ENCODE measurements at regions not wholly inside any gene's neighbourhood (a gene's known extent, or its start where the extent isn't known, plus 50 kb on each side); places are given as distances from the start of the nearest gene placed in this dataset.

DNA sequence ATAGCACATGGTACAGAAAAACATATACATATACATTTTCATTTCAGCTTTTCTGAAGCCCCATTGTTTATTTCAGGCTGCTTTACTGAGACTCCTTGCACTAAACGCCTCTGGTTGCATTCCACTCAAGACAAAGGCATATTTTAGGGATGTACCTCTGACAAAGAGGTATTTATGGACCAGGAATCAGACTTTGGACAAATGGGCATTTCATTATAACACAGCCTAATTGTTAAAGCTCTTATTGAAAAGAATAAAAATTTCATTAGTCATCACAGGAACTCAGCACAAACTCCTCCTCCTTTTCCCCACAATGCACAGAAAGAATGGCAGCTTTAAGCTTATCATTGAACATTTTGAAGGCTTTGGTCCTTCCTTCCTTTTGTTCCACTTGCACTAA, 62.9 kb upstream of the UGT8 start:
- DNase-seq (ENCODE audit: low read depth in 2 of 2): no peak

DNA sequence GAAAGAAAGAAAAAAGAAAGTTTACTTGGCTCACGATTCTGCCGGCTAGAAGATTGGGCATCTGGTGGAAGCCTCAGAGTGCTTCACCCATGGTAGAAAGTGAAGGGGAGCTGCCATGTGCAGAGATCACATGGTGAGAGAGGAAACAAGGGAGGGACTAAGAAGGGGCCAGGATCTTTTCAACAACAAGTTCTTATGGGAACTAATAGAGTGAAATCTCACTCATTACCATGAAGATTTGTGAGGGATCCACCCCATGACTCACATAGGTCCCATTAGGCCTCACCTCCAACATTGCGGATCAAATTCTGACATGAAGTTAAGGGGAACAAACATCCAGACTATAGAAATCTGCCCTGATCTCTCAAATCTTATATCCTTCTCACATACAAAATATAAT, 61.3 kb upstream of the UGT8 start:
- DNase-seq (ENCODE audit: low read depth in 2 of 2): no peak

DNA sequence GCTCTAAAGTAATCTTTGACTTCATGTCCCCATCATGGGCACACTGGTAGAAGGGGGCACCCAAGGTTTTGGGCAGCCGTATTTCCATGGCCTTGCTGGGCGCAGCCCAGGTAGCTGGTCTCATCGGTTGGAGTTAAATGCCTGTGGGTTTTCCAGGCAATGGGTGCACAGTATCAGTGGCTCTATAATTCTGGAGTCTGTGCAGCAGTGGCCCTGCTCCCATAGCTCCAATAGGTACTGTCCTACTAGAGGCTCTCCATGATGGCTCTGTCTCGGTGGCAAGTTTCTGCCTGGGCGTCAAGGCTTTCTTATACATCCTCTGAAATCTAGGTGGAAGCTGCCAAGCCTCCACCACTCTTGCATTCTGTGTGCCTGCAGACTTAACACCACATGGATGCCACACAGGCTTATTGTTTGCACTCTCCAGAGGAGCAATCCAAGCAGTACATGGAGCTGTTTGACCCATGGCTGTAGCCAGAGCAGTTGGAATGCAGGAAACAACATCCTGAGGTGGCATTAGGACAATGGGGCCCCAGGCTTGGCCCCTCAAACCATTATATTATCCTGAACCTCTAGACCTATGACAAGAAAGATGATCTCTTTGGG, 60.5 kb upstream of the UGT8 start:
- no peak for DNase-seq (ENCODE audit: low read depth in 2 of 2)

DNA sequence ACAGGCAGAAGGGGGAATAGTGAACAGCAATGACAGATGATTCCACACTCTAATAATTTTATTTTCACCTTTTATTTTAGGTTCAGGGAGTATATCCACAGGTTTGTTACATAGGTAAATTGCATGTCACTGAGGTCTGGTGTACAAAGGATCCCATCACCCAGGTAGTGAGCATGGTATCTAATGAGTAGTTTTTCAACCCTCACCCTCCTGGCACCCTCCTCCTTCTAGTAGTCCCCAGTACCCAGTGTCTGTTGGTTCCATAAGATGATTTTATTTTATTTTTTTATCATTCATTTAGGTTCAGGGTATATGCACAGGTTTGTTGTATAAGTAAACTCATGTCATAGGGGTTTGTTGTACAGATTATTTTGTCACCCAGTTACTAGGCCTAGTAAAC, 58.6 kb upstream of the UGT8 start:
- DNase-seq (ENCODE audit: low read depth in 2 of 2): no peak

DNA sequence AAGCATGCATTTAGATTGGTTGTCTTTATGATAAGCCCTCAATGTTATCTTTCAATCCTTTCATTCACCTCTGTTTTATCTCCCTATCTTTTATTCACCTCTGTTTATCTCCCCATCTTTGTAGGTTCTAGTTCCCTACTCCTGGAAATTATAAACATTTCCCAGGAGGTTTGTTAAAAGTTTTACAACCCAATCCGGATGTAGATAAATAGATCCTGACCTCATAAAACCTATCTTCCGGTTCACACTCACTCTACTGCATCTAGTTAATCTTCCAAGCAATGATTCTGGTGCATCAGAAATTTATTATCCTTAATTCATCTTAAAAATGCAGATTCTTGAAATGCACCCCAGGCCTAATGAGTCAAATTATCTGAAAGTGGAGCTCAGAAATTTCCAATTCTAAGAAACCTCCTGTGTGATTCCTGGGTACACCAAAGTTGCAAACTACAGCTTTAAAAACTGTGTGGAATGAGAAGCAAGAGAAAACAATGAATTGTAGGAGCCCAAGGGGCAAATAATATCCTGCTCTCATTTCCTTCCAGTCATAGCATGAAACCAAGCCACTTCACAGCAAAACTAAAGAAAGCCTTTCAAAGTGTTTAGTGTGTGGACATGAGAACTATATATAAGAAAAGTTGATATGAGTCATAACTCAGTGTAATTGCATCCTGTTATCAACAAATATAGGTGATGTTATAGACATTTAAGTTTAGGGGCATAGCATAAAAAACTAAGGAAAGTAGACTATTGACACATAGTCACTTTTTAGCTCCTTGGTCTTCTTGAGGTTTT, 51.1 kb upstream of the UGT8 start:
- no peak for DNase-seq (ENCODE audit: low read depth in 2 of 2)
